HCT116 (cell line): ENCODE measurements at regions not wholly inside any gene's neighbourhood (a gene's known extent, or its start where the extent isn't known, plus 50 kb on each side); places are given as distances from the start of the nearest gene placed in this dataset.

Experiments
- CEBPB ChIP-seq: IDR thresholded peaks from 2 replicates; pipeline ENCODE4 v1.6.1; 2012; ENCODE audit warnings: low read depth
- CTCF ChIP-seq, 3 experiments: fragments of 200-600 bp in 1 of 3; sonication (generic) in 1 of 3; IDR thresholded peaks in 2 of 3; conservative IDR thresholded peaks in 1 of 3; 2 replicates each; pipeline ENCODE4 v1.5.1; 2012 to 2017; ENCODE audit warnings: low read depth in 2 of 3, low read length in 2 of 3, antibody characterized with exemption in 1 of 3, borderline replicate concordance in 1 of 3, control low read depth in 1 of 3, mild to moderate bottlenecking in 1 of 3, mixed read lengths in 1 of 3, mixed run types in 1 of 3, moderate library complexity in 1 of 3; ENCODE audit not compliant: insufficient read depth in 1 of 3
- EZH2 ChIP-seq: fragments of 200-600 bp; sonication (generic); IDR thresholded peaks from 2 replicates; pipeline ENCODE4 v1.6.1; 2017; ENCODE audit warnings: antibody characterized with exemption, mixed run types
- EZH2phosphoT487 ChIP-seq: fragments of 200-600 bp; IDR thresholded peaks from 2 replicates; pipeline ENCODE4 v1.6.1; 2018; ENCODE audit warnings: antibody characterized with exemption, borderline replicate concordance
- FOSL1 ChIP-seq: IDR thresholded peaks from 2 replicates; pipeline ENCODE4 v1.6.1; 2012; ENCODE audit warnings: low read depth
- MAX ChIP-seq: IDR thresholded peaks from 2 replicates; pipeline ENCODE4 v1.6.1; 2012
- POLR2A ChIP-seq: IDR thresholded peaks from 2 replicates; pipeline ENCODE4 v1.7.0; 2011; ENCODE audit warnings: borderline replicate concordance; ENCODE audit not compliant: insufficient read depth, insufficient read length; ENCODE audit errors: extremely low read depth
- POLR2AphosphoS5 ChIP-seq: IDR thresholded peaks from 2 replicates; pipeline ENCODE4 v1.6.1; 2011; ENCODE audit warnings: mild to moderate bottlenecking, low read depth, low read length, moderate library complexity
- RAD21 ChIP-seq: IDR thresholded peaks from 2 replicates; pipeline ENCODE4 v1.6.1; 2012; ENCODE audit warnings: low read depth, mild to moderate bottlenecking
- SP1 ChIP-seq: IDR thresholded peaks from 2 replicates; pipeline ENCODE4 v1.6.1; 2012; ENCODE audit warnings: low read depth
- TCF7L2 ChIP-seq: IDR thresholded peaks from 2 replicates; pipeline ENCODE4 v1.7.0; 2011; ENCODE audit warnings: borderline replicate concordance, inconsistent platforms; ENCODE audit not compliant: insufficient read depth, insufficient read length; ENCODE audit errors: extremely low read depth
- YY1 ChIP-seq: IDR thresholded peaks from 2 replicates; pipeline ENCODE4 v1.6.1; 2011; ENCODE audit warnings: low read length, low read depth, moderate library complexity, mild to moderate bottlenecking; ENCODE audit not compliant: insufficient replicate concordance; ENCODE audit errors: extremely low read depth
- ZBTB33 ChIP-seq: IDR thresholded peaks from 2 replicates; pipeline ENCODE4 v1.6.1; 2011; ENCODE audit warnings: mild to moderate bottlenecking, low read length, moderate library complexity; ENCODE audit not compliant: insufficient replicate concordance; ENCODE audit errors: extremely low read depth
- ZNF274 ChIP-seq: fragments of 200-500 bp; sonication (Bioruptor generic); IDR thresholded peaks from 2 replicates; pipeline ENCODE4 v1.6.1; 2014; ENCODE audit warnings: mild to moderate bottlenecking, low read depth, low read length, inconsistent platforms

GRCh38 chr6:137956098-137956488 is 89.0 kb downstream of the TNFAIP3 start:
- TF ChIP-seq EZH2phosphoT487 (no peak), ZNF274 (no peak), CTCF (IDR thresholded peaks at IDR 0.05 in 2 of 3, conservative IDR thresholded peaks at IDR 0.05 in 1 of 3; ENCODE audit: borderline replicate concordance in 1 of 3, insufficient read depth in 1 of 3, low read depth in 2 of 3, low read length in 2 of 3) (no peak), EZH2 (no peak), POLR2AphosphoS5 (no peak), POLR2A (no peak), CEBPB (no peak), MAX (no peak), ZBTB33 (no peak), YY1 (no peak), FOSL1 (no peak), RAD21 (no peak), TCF7L2 (no peak), SP1 (no peak)
